Ishikawa (cell line): ENCODE measurements at regions not wholly inside any gene's neighbourhood (a gene's known extent, or its start where the extent isn't known, plus 50 kb on each side); places are given as distances from the start of the nearest gene placed in this dataset.

Source experiments
- CEBPB ChIP-seq: IDR thresholded peaks from 2 replicates; pipeline ENCODE4 v1.6.1; 2012
- CREB1 ChIP-seq: IDR thresholded peaks from 2 replicates; pipeline ENCODE4 v1.6.1; 2012; ENCODE audit warnings: low read depth
- EGR1 ChIP-seq: IDR thresholded peaks from 2 replicates; pipeline ENCODE4 v1.6.1; 2012
- EP300 ChIP-seq: IDR thresholded peaks from 2 replicates; pipeline ENCODE4 v1.6.1; 2012; ENCODE audit warnings: borderline replicate concordance
- FOXM1 ChIP-seq: IDR thresholded peaks from 2 replicates; pipeline ENCODE4 v1.6.1; 2012; ENCODE audit warnings: low read depth, borderline replicate concordance
- MAX ChIP-seq: IDR thresholded peaks from 2 replicates; pipeline ENCODE4 v1.6.1; 2012
- NFIC ChIP-seq: IDR thresholded peaks from 2 replicates; pipeline ENCODE4 v1.6.1; 2012
- RAD21 ChIP-seq: IDR thresholded peaks from 2 replicates; pipeline ENCODE4 v1.6.1; 2012; ENCODE audit warnings: low read depth
- REST ChIP-seq: IDR thresholded peaks from 2 replicates; pipeline ENCODE4 v1.6.1; 2012; ENCODE audit warnings: low read depth, mild to moderate bottlenecking
- TAF1 ChIP-seq: IDR thresholded peaks from 2 replicates; pipeline ENCODE4 v1.6.1; 2012; ENCODE audit warnings: low read depth, mild to moderate bottlenecking
- TCF12 ChIP-seq: IDR thresholded peaks from 2 replicates; pipeline ENCODE4 v1.6.1; 2012; ENCODE audit warnings: low read depth
- TEAD4 ChIP-seq: IDR thresholded peaks from 2 replicates; pipeline ENCODE4 v1.6.1; 2012
- USF1 ChIP-seq: IDR thresholded peaks from 2 replicates; pipeline ENCODE4 v1.6.1; 2012
- YY1 ChIP-seq: IDR thresholded peaks from 2 replicates; pipeline ENCODE4 v1.6.1; 2012; ENCODE audit warnings: low read depth
- ZBTB7A ChIP-seq: IDR thresholded peaks from 2 replicates; pipeline ENCODE4 v1.6.1; 2012; ENCODE audit warnings: low read depth

GRCh38 chr19:56905631-56906150 is 65.2 kb upstream of the PEG3 start:
- TF ChIP-seq EGR1 (no peak), ZBTB7A (no peak), FOXM1 (no peak), USF1 (no peak), CEBPB (no peak), TCF12 (no peak), NFIC (no peak), CREB1 (no peak), TEAD4 (no peak), YY1 (no peak), REST (no peak), EP300 (no peak), TAF1 (no peak), RAD21 (no peak), MAX (no peak)

- TF ChIP-seq NFIC (no peak), TAF1 (no peak), EGR1 (no peak), CREB1 (no peak), ZBTB7A (no peak), REST (no peak), FOXM1 (no peak), MAX (no peak), RAD21 (no peak), USF1 (no peak), TEAD4 (no peak), EP300 (no peak), CEBPB (no peak), YY1 (no peak), TCF12 (no peak)
These were observed 72.0 kb upstream of the PEG3 start for GRCh38 chr19:56912401-56913112.

GRCh38 chr19:56916528-56916927 is 76.0 kb upstream of the PEG3 start:
- TF ChIP-seq NFIC: no peak
- TF ChIP-seq TCF12: no peak
- TF ChIP-seq RAD21: no peak
- TF ChIP-seq MAX: no peak
- TF ChIP-seq EP300: no peak

GRCh38 chr19:56917529-56917928 is 77.0 kb upstream of the PEG3 start:
- TF ChIP-seq RAD21: no peak
- TF ChIP-seq TCF12: no peak
- no peak for TF ChIP-seq ZBTB7A
- no peak for TF ChIP-seq EGR1
- TF ChIP-seq YY1: no peak
- no peak for TF ChIP-seq TAF1
- TF ChIP-seq CREB1: no peak
- TF ChIP-seq NFIC: no peak
- no peak for TF ChIP-seq MAX
- TF ChIP-seq FOXM1: no peak
- TF ChIP-seq EP300: no peak

- TF ChIP-seq ZBTB7A (no peak), USF1 (no peak), YY1 (no peak), TCF12 (no peak), RAD21 (no peak)
These were observed 77.5 kb upstream of the PEG3 start for GRCh38 chr19:56917998-56918397.
